ENCODE measurements at regions not wholly inside any gene's neighbourhood (a gene's known extent, or its start where the extent isn't known, plus 50 kb on each side); places are given as distances from the start of the nearest gene placed in this dataset.
"Not testable (repeated sequence)": the region's sequence is repeated elsewhere in the genome, so short reads cannot be mapped to it uniquely, and the experiment has no call there.

- DNase-seq: no peak
- no peak for ATAC-seq (ENCODE audit: poor library complexity)
- intact Hi-C loops (cut with DNase I): no loop called here
Observed at GRCh38 chr7:157467496-157468212, 130.8 kb downstream of the DNAJB6 start.

- no peak for DNase-seq
- intact Hi-C loops (cut with DNase I): no loop called here
- ATAC-seq (ENCODE audit: poor library complexity): no peak
Observed at GRCh38 chr7:157468221-157469111, 131.7 kb downstream of the DNAJB6 start.

GRCh38 chr7:157469181-157470016, 132.6 kb downstream of the DNAJB6 start:
- DNase-seq: no peak
- ATAC-seq (ENCODE audit: poor library complexity): no peak
- intact Hi-C loops (cut with DNase I): no loop called here

GRCh38 chr7:157470017-157470322, 133.2 kb downstream of the DNAJB6 start:
- DNase-seq (no peak), ATAC-seq (ENCODE audit: poor library complexity) (no peak)
- intact Hi-C loops (cut with DNase I): no loop called here

GRCh38 chr7:157470701-157471131, 133.9 kb downstream of the DNAJB6 start:
- ATAC-seq (ENCODE audit: poor library complexity): no peak
- DNase-seq: no peak
- intact Hi-C loops (cut with DNase I): no loop called here

GRCh38 chr7:157471259-157472125, 134.7 kb downstream of the DNAJB6 start:
- no peak for ATAC-seq (ENCODE audit: poor library complexity)
- intact Hi-C loops (cut with DNase I): no loop called here
- DNase-seq: no peak

GRCh38 chr7:157472311-157473050, 135.7 kb downstream of the DNAJB6 start:
- no peak for DNase-seq
- no peak for ATAC-seq (ENCODE audit: poor library complexity)

GRCh38 chr7:157473051-157473569, 136.3 kb downstream of the DNAJB6 start:
- no peak for DNase-seq
- intact Hi-C loops (cut with DNase I): no loop called here
- ATAC-seq (ENCODE audit: poor library complexity): no peak

More at GRCh38 chr7:157472311-157473050, 135.7 kb downstream of the DNAJB6 start:
- intact Hi-C loops (cut with DNase I): no loop called here

GRCh38 chr7:157474685-157475084, 137.9 kb downstream of the DNAJB6 start:
- intact Hi-C loops (cut with DNase I): no loop called here
- ATAC-seq (ENCODE audit: poor library complexity) (no peak), DNase-seq (peak; percentile 40)

- intact Hi-C loops (cut with DNase I): no loop called here
- ATAC-seq (ENCODE audit: poor library complexity) (no peak), DNase-seq (no peak)
Observed at GRCh38 chr7:157475095-157475494, 138.3 kb downstream of the DNAJB6 start.

- no peak for DNase-seq
- intact Hi-C loops (cut with DNase I): no loop called here
- ATAC-seq (ENCODE audit: poor library complexity): no peak
Observed at GRCh38 chr7:157475601-157476000, 138.8 kb downstream of the DNAJB6 start.

- ATAC-seq (ENCODE audit: poor library complexity): no peak
- intact Hi-C loops (cut with DNase I): no loop called here
- peak; percentile 13 for DNase-seq
Observed at GRCh38 chr7:157476201-157476600, 139.4 kb downstream of the DNAJB6 start.

GRCh38 chr7:157476654-157477549, 140.1 kb downstream of the DNAJB6 start:
- intact Hi-C loops (cut with DNase I): no loop called here
- ATAC-seq (ENCODE audit: poor library complexity) (no peak), DNase-seq (peak; percentile 9)

- no peak for DNase-seq
- no peak for ATAC-seq (ENCODE audit: poor library complexity)
- intact Hi-C loops (cut with DNase I): no loop called here
Observed at GRCh38 chr7:157477550-157478212, 140.9 kb downstream of the DNAJB6 start.

- not testable (repeated sequence) for DNase-seq
Observed at GRCh38 chr7:157478611-157479010, 141.8 kb downstream of the DNAJB6 start.

GRCh38 chr7:157479326-157479725, 142.5 kb downstream of the DNAJB6 start:
- no peak for ATAC-seq (ENCODE audit: poor library complexity)
- DNase-seq: no peak
- intact Hi-C loops (cut with DNase I): no loop called here

More at GRCh38 chr7:157478611-157479010, 141.8 kb downstream of the DNAJB6 start:
- intact Hi-C loops (cut with DNase I); ATAC-seq (ENCODE audit: poor library complexity): not testable (repeated sequence)

Measured in Right ventricle myocardium superior (tissue), 1 donor.